ENCODE measurements at regions not wholly inside any gene's neighbourhood (a gene's known extent, or its start where the extent isn't known, plus 50 kb on each side); places are given as distances from the start of the nearest gene placed in this dataset.

DNA sequence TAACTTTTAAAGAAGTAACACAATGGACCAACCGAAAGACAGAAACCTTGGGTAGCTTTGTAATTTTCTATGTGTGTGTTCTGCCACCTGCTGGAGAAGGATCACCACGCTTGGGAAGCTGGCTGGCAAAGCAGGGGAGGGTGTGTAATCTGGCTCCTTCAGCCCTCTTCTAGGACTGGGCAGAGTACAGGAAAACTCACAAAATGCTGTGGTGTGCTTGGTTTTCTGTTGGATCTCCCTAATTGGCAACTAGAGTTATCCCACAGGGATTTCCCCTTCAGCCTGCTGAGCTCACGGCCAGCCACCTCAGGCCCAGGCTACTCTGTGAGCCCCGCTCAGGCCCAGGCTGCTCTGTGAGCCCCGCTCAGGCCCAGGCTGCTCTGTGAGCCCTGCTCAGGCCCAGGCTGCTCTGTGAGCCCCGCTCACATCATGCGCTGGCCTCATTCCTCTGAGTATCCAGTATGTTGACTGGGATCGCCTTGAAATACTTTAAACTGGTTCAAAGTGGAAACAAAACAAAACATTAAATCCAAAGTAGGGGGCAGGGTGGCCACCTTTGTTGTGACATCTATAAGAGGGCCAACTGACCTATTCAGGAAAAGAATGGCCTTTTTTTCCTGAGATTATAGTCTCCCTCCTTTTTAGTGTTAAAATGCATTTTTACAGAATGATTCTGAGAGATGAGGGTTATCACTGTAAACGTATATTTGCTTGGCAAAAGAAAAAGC lies 52.0 kb upstream of the RNU6-8 start:
- peak; percentile 73 for DNase-seq

DNA sequence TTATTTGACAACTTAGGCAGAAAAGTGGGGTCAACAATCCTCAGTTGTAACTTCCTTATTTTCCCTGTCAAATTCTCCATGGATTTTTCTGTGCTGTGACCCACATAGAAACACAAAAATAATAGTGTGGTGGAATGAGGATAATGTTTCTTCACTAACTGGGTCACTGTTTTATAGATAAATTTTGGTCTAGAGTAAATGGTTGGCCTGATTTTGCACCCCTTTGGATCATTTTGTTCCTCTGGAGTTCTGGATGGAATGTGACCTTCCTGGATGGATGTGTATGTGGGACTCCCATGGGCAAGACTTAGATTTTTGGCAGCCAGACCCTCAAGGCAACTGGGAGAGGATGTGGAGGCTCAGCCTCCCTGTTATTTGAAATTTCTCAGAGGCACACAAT lies 52.7 kb upstream of the RNU6-8 start:
- DNase-seq, result no peak

DNA sequence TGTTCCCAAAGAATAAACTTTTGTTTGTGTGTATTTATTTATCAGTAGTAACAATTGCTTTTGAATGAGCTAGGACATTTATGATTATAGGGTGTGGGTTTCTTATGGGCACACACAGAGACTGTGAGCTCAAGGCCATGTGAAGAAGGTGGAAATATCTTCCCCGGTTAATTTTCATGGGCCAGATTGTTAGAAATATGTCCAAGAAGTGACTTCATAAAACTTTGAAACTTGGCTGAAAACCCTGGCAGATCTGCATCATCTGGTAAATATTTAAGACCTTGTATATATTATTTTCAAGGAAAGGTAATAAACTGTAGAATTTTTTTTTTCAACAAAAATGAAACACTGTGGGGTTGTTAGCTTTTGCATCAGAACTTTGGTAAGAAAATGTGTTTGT lies 53.5 kb upstream of the RNU6-8 start:
- DNase-seq, result no peak

DNA sequence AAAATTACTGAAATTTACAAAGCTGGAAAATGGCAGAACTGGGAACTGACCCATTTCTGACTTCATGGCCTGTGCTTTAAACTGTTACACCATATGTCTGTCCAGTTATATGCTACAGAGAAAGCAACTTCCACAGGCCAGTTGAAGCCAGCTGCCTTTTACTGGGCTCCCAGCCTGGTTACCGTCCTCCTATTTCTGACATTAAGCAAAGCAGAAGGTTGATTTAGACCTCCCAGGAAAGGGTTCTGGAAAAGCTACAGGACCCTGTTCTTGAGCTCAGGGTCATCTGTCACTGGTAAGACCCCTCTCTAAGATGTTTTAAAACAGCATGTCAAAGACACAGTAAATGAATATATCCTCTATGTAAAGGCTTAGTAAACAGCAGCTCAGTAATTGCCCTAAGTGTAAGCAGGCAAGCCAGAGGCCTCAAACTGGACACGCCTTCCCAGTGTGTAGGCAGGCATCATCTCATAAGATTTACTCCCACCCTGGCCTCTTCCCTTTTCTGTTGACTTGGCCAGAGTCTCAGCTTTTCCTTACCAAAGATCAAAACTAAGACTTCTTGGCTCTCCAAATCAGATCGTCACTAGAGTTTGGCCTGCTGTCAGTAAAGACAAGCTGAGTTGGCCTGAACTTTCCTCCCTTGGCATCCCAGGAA lies 55.4 kb upstream of the RNU6-8 start:
- DNase-seq, result no peak

- DNase-seq, result no peak
Measured at GRCh38 chr14:32259368-32260013, 56.4 kb upstream of the RNU6-8 start.

DNA sequence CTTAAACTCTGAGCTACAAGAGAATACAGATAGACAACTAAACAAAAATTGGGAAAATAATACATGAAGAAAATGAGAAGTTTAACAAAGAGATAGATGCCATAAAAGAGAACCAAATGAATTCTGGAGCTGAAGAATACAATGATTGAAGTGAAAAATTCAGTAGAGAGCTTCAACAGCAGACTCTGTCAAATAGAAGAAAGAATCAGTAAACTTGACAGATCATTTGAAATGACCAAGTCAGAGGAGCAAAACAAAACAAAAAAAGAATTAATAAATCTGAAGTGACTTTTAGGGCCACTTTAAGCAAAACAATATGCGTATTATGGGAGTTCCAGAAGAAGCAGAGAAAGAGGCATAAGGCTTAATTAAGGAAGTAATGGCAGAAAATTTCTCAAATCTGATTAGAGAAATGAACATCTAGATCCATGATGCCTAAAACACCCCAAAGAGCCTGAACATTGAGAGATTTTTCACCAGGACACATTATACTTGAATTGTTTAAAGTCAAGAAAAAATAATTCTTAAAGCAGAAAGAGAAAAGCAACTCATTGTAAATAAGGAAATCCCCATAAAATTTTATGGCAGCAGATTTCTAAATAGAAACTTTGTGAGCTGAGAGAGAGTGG lies 61.0 kb upstream of the RNU6-8 start:
- DNase-seq, result no peak

DNA sequence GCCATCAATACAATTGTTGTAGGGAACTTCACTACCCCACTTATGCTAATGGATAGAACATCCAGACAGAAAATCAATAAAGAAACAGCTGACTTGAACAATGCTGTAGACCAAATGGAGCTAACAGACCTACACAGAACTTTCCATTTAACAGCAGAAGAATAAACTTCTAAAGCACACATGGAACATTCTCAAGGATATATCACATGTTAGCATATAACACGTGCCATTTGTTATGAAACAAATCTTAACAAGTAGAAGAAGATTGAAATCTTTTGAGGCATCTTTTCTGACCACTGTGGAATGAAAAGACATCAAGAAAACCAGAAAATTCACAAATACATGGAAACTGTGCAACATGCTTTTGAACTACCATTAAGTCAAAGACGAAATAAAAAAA lies 62.5 kb upstream of the RNU6-8 start:
- no peak for DNase-seq

- DNase-seq, result no peak
Measured at GRCh38 chr14:32277998-32278397, 51.1 kb upstream of the AKAP6 start.

All from DMS79 treated with DMSO at 0.1 percent for 48 hours (cell line).